ENCODE measurements at regions not wholly inside any gene's neighbourhood (a gene's known extent, or its start where the extent isn't known, plus 50 kb on each side); places are given as distances from the start of the nearest gene placed in this dataset.
A peak's percentile ranks its signal among the peaks of the same experiment; 100 is the strongest.
"Not testable (repeated sequence)": the region's sequence is repeated elsewhere in the genome, so short reads cannot be mapped to it uniquely, and the experiment has no call there.

GRCh38 chr4:118575057-118575456 is 110.1 kb upstream of the METTL14 start:
- H3K9me3 ChIP-seq; H3K4me3 ChIP-seq; intact Hi-C loops (cut with DNase I; ENCODE audit: low total_unique reads); H3K4me1 ChIP-seq; in situ Hi-C loops (cut with MboI; ENCODE audit: low pct_ligation_motif_present in 1 of 4, low pct_unique_long_range_greater_than_20kb in 1 of 4, low sequenced_read_pairs in 3 of 4); H3K27me3 ChIP-seq; H3K36me3 ChIP-seq; DNase-seq; H3K27ac ChIP-seq: not testable (repeated sequence)
- WGBS, 2 donors (ENCODE audit: low coverage in 1 of 2) = 60 to 81% methylated on average over 1 of the region's 1 CpG

GRCh38 chr4:118575726-118576125 is 109.5 kb upstream of the METTL14 start:
- in situ Hi-C loops (cut with MboI; ENCODE audit: low pct_ligation_motif_present in 1 of 4, low pct_unique_long_range_greater_than_20kb in 1 of 4, low sequenced_read_pairs in 3 of 4); H3K27me3 ChIP-seq; intact Hi-C loops (cut with DNase I; ENCODE audit: low total_unique reads); H3K9me3 ChIP-seq; H3K36me3 ChIP-seq; H3K27ac ChIP-seq; H3K4me1 ChIP-seq; DNase-seq; H3K4me3 ChIP-seq: not testable (repeated sequence)
- WGBS, 2 donors (ENCODE audit: low coverage in 1 of 2) = 73 to 78% methylated on average over 5 of the region's 5 CpGs

GRCh38 chr4:118576709-118577219 is 108.4 kb upstream of the METTL14 start:
- H3K27me3 ChIP-seq; in situ Hi-C loops (cut with MboI; ENCODE audit: low pct_ligation_motif_present in 1 of 4, low pct_unique_long_range_greater_than_20kb in 1 of 4, low sequenced_read_pairs in 3 of 4); H3K9me3 ChIP-seq; H3K4me3 ChIP-seq; intact Hi-C loops (cut with DNase I; ENCODE audit: low total_unique reads); H3K36me3 ChIP-seq; DNase-seq; H3K4me1 ChIP-seq; H3K27ac ChIP-seq: not testable (repeated sequence)
- WGBS, 2 donors (ENCODE audit: low coverage in 1 of 2) = 87 to 95% methylated on average over 7 to 13 of the region's 13 CpGs

- 72 to 73% methylated on average over 3 to 5 of the region's 5 CpGs for WGBS, 2 donors (ENCODE audit: low coverage in 1 of 2)
- no peak for DNase-seq
- TF ChIP-seq POLR2AphosphoS5 (IDR thresholded peaks at IDR 0.05) = no peak
- no peak for TF ChIP-seq POLR2A (IDR thresholded peaks at IDR 0.05)
- no peak for TF ChIP-seq CTCF (IDR thresholded peaks at IDR 0.05)
- no peak for TF ChIP-seq EP300 (IDR thresholded peaks at IDR 0.05; ENCODE audit: low read depth)
- in situ Hi-C loops (cut with MboI; ENCODE audit: low pct_ligation_motif_present in 1 of 4, low pct_unique_long_range_greater_than_20kb in 1 of 4, low sequenced_read_pairs in 3 of 4) = no loop called here
- H3K27me3 ChIP-seq = peaks cover 17% of the 10 kb centered on the region
- no peak overlapping the region for H3K27ac ChIP-seq
- H3K4me3 ChIP-seq = no peak overlapping the region
- no peaks in the 10 kb centered on the region for H3K9me3 ChIP-seq
- intact Hi-C loops (cut with DNase I; ENCODE audit: low total_unique reads) = no loop called here
- no peaks in the 10 kb centered on the region for H3K36me3 ChIP-seq
- H3K4me1 ChIP-seq = no peaks in the 10 kb centered on the region
Observed at GRCh38 chr4:118585015-118585414, 100.2 kb upstream of the METTL14 start.

GRCh38 chr4:118586357-118586790 is 98.8 kb upstream of the METTL14 start:
- peaks cover 17% of the 10 kb centered on the region for H3K27me3 ChIP-seq
- H3K36me3 ChIP-seq = no peaks in the 10 kb centered on the region
- H3K9me3 ChIP-seq = no peaks in the 10 kb centered on the region
- peak overlapping the region in 2 of 4 donors; percentile 21 to 30 for H3K27ac ChIP-seq
- WGBS, 2 donors (ENCODE audit: low coverage in 1 of 2) = 54 to 56% methylated on average over 6 of the region's 6 CpGs
- in situ Hi-C loops (cut with MboI; ENCODE audit: low pct_ligation_motif_present in 1 of 4, low pct_unique_long_range_greater_than_20kb in 1 of 4, low sequenced_read_pairs in 3 of 4) = no loop called here
- H3K4me1 ChIP-seq = no peaks in the 10 kb centered on the region
- H3K4me3 ChIP-seq = no peak overlapping the region
- intact Hi-C loops (cut with DNase I; ENCODE audit: low total_unique reads) = no loop called here
- no peak for DNase-seq
- no peak for TF ChIP-seq EP300 (IDR thresholded peaks at IDR 0.05; ENCODE audit: low read depth)
- TF ChIP-seq POLR2A (IDR thresholded peaks at IDR 0.05) = no peak
- TF ChIP-seq CTCF (IDR thresholded peaks at IDR 0.05) = no peak
- no peak for TF ChIP-seq POLR2AphosphoS5 (IDR thresholded peaks at IDR 0.05)
